ENCODE measurements at regions not wholly inside any gene's neighbourhood (a gene's known extent, or its start where the extent isn't known, plus 50 kb on each side); places are given as distances from the start of the nearest gene placed in this dataset.
"Not testable (repeated sequence)": the region's sequence is repeated elsewhere in the genome, so short reads cannot be mapped to it uniquely, and the experiment has no call there.

DNA sequence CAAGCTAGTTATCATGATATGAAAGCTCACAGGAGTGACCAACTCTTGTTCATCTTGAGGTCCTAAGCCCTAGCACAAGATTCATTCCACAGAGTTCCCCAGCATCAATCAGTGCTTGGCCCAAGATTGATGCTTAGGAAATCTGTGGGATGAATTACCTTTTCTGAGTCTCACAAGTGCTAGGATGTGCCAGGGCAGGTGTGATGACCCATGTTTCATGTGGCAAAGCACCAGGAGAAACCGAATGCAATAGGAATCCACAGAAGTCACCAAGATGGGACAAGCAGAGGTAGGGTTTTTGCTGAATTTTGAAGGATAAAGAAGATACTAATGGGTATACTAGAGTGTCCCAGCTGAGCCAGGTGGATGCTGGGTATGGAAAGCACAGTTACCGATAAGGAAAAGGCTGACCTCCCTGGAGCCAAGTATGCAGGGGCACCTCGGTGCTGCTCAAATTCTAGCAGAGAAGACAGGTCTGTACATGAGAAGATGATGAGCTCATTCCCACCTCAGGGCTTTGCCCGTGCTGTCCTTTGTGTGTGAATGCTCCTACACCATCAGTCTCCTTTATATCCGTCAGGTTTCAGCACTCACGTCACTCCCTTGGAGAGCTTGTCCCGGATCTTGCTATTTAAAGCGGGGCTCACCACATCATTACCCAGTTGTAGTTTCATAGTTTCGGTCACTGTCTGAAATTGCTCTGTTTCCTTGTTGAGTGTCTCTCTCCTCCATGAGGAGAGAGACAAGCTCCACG, 168.9 kb upstream of the TSC22D1 start:
- no peak overlapping the region for H3K9ac ChIP-seq (ENCODE audit: low read depth in 1 of 2, low read length in 2 of 2)
- H3K36me3 ChIP-seq (ENCODE audit: control insufficient read depth in 1 of 2, insufficient read depth in 2 of 2, low read length in 2 of 2): no peaks in the 10 kb centered on the region
- peaks cover 0 to 8% of the 10 kb centered on the region in 2 donors for H3K4me1 ChIP-seq (ENCODE audit: control insufficient read depth in 1 of 2, insufficient read depth in 2 of 2, low read length in 2 of 2)
- no peaks in the 10 kb centered on the region for H3K27me3 ChIP-seq (ENCODE audit: control insufficient read depth in 1 of 2, insufficient read depth in 2 of 2, low read length in 2 of 2)
- peaks cover 0 to 5% of the 10 kb centered on the region in 2 donors for H3K9me3 ChIP-seq (ENCODE audit: control insufficient read depth in 1 of 2, low read length in 2 of 2)
- H3K27ac ChIP-seq (ENCODE audit: low read depth, low read length): no peak overlapping the region
- H3K4me3 ChIP-seq (ENCODE audit: low read depth in 1 of 2, low read length in 2 of 2): no peak overlapping the region

DNA sequence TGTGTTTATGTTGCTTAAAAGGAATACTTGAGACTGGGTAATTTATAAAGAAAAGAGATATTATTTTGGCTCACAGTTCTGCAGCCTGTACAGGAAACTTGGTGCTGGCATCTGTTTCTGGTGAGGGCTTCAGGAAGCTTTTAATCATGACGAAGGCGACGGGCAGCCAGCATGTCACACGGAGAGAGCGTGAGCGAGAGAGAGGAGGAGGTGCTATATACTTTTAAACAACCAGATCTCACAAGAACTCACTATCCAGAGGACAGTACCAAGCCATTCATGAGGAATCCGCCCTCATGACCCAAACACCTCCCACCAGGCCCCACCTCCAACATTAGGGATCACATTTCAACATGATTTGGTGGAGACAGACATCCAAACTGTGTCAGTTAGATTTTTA, 163.4 kb upstream of the TSC22D1 start:
- H3K4me1 ChIP-seq (ENCODE audit: control insufficient read depth in 1 of 2, insufficient read depth in 2 of 2, low read length in 2 of 2): no peaks in the 10 kb centered on the region
- H3K36me3 ChIP-seq (ENCODE audit: control insufficient read depth in 1 of 2, insufficient read depth in 2 of 2, low read length in 2 of 2): no peaks in the 10 kb centered on the region
- no peaks in the 10 kb centered on the region for H3K27me3 ChIP-seq (ENCODE audit: control insufficient read depth in 1 of 2, insufficient read depth in 2 of 2, low read length in 2 of 2)
- H3K27ac ChIP-seq (ENCODE audit: low read depth, low read length): no peak overlapping the region
- no peak overlapping the region for H3K9ac ChIP-seq (ENCODE audit: low read depth in 1 of 2, low read length in 2 of 2)
- no peak overlapping the region for H3K4me3 ChIP-seq (ENCODE audit: low read depth in 1 of 2, low read length in 2 of 2)
- H3K9me3 ChIP-seq (ENCODE audit: control insufficient read depth in 1 of 2, low read length in 2 of 2): peaks cover 0 to 5% of the 10 kb centered on the region in 2 donors

DNA sequence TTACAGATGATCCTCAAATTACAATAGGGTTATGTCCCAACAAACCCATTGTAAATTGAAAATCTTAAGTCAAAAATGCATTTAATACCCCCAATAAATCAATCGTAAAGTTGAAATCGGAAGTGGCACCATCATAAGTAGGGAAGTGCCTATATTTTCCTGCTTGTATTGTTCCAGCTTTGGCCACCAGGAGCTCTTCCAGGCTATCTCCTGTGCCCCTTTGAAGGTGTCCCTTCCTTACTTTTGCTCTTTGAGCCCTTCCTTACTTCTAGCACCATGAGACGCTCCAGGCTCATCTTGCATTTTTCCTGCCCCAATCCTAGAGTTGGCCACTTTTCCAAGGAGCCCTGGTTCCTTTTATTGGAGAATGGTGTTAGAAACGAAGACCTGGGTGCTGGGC, 163.0 kb upstream of the TSC22D1 start:
- Histone ChIP-seq H3K4me1 (ENCODE audit: control insufficient read depth in 1 of 2, insufficient read depth in 2 of 2, low read length in 2 of 2) (no peaks in the 10 kb centered on the region), H3K36me3 (ENCODE audit: control insufficient read depth in 1 of 2, insufficient read depth in 2 of 2, low read length in 2 of 2) (no peaks in the 10 kb centered on the region), H3K9me3 (ENCODE audit: control insufficient read depth in 1 of 2, low read length in 2 of 2) (peaks cover 0 to 4% of the 10 kb centered on the region in 2 donors), H3K27ac (ENCODE audit: low read depth, low read length) (no peak overlapping the region), H3K4me3 (ENCODE audit: low read depth in 1 of 2, low read length in 2 of 2) (no peak overlapping the region), H3K9ac (ENCODE audit: low read depth in 1 of 2, low read length in 2 of 2) (no peak overlapping the region), H3K27me3 (ENCODE audit: control insufficient read depth in 1 of 2, insufficient read depth in 2 of 2, low read length in 2 of 2) (no peaks in the 10 kb centered on the region)

DNA sequence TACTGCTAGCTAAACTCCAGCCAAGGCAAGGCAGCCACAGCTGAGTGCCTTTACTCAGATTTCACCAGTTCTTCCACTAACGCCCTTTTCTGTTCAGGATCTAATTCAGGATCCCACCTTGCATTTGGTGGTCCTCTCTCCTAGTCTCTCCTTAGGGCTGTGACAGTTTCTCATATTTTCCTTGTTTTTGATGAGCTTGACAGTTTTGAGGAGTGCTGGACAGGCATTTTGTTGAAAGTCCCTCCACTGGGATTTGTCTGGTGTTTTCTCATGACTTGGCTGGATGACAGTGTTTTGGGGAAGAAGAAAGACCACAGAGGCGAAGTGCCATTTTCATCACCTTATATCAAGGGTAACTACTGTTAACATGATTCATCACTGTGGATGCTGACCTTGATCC, 162.3 kb upstream of the TSC22D1 start:
- H3K9ac ChIP-seq (ENCODE audit: low read depth in 1 of 2, low read length in 2 of 2): no peak overlapping the region
- no peak overlapping the region for H3K4me3 ChIP-seq (ENCODE audit: low read depth in 1 of 2, low read length in 2 of 2)
- no peak overlapping the region for H3K27ac ChIP-seq (ENCODE audit: low read depth, low read length)

DNA sequence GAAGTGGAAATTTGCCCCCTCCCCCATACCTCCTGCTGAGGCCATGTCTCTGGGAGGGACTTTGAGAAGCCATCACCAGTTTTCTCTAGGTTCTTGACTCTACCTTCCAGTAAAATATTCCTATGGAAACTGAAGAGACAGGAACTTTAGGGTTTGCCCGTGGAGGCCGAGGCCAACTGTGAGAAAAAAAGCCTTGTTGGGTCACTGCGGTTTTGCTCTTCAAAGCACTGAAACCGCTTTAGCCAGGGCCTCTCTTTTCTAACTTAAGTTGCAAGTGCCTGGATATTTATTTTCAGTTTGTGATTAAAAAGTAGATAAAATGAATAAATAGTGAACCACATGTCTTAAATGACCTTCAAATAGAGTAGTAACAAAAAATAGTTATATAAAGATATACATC, 159.7 kb upstream of the TSC22D1 start:
- Histone ChIP-seq H3K4me1 (ENCODE audit: control insufficient read depth in 1 of 2, insufficient read depth in 2 of 2, low read length in 2 of 2) (no peaks in the 10 kb centered on the region), H3K9ac (ENCODE audit: low read depth in 1 of 2, low read length in 2 of 2) (no peak overlapping the region), H3K27me3 (ENCODE audit: control insufficient read depth in 1 of 2, insufficient read depth in 2 of 2, low read length in 2 of 2) (no peaks in the 10 kb centered on the region), H3K27ac (ENCODE audit: low read depth, low read length) (no peak overlapping the region), H3K4me3 (ENCODE audit: low read depth in 1 of 2, low read length in 2 of 2) (no peak overlapping the region), H3K9me3 (ENCODE audit: control insufficient read depth in 1 of 2, low read length in 2 of 2) (no peaks in the 10 kb centered on the region), H3K36me3 (ENCODE audit: control insufficient read depth in 1 of 2, insufficient read depth in 2 of 2, low read length in 2 of 2) (no peaks in the 10 kb centered on the region)

More for the DNA sequence above, 162.3 kb upstream of the TSC22D1 start:
- Histone ChIP-seq H3K9me3 (ENCODE audit: control insufficient read depth in 1 of 2, low read length in 2 of 2) (no peaks in the 10 kb centered on the region), H3K36me3 (ENCODE audit: control insufficient read depth in 1 of 2, insufficient read depth in 2 of 2, low read length in 2 of 2) (no peaks in the 10 kb centered on the region), H3K27me3 (ENCODE audit: control insufficient read depth in 1 of 2, insufficient read depth in 2 of 2, low read length in 2 of 2) (no peaks in the 10 kb centered on the region), H3K4me1 (ENCODE audit: control insufficient read depth in 1 of 2, insufficient read depth in 2 of 2, low read length in 2 of 2) (no peaks in the 10 kb centered on the region)

DNA sequence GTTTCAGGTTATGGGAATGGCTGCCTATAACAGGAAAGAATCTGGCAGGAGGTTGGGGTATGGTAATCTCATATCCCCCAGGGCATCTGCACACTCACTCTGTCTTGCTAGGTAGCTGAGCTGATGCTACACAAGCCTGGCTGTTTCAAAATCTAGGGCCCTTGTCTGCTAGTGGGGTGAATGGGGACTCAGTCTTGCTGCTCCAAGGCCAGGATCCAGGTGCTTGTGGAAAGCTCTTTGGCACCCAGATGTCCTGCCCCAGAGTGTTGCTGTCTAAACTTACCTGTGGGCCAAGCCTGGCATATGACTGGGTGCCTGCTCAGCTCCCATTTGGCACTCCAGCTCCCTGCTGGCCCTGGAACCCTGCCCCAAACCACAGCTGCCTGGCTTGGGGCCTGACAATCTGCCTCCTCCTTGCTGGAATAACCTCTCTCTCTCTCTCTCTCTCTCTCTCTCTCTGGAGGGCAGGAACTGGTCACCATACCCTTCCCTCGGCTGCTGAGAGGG, 158.1 kb upstream of the TSC22D1 start:
- Histone ChIP-seq H3K36me3 (ENCODE audit: control insufficient read depth in 1 of 2, insufficient read depth in 2 of 2, low read length in 2 of 2) (no peaks in the 10 kb centered on the region), H3K9me3 (ENCODE audit: control insufficient read depth in 1 of 2, low read length in 2 of 2) (no peaks in the 10 kb centered on the region), H3K9ac (ENCODE audit: low read depth in 1 of 2, low read length in 2 of 2) (no peak overlapping the region), H3K4me3 (ENCODE audit: low read depth in 1 of 2, low read length in 2 of 2) (no peak overlapping the region), H3K4me1 (ENCODE audit: control insufficient read depth in 1 of 2, insufficient read depth in 2 of 2, low read length in 2 of 2) (no peaks in the 10 kb centered on the region), H3K27ac (ENCODE audit: low read depth, low read length) (no peak overlapping the region), H3K27me3 (ENCODE audit: control insufficient read depth in 1 of 2, insufficient read depth in 2 of 2, low read length in 2 of 2) (no peaks in the 10 kb centered on the region)

DNA sequence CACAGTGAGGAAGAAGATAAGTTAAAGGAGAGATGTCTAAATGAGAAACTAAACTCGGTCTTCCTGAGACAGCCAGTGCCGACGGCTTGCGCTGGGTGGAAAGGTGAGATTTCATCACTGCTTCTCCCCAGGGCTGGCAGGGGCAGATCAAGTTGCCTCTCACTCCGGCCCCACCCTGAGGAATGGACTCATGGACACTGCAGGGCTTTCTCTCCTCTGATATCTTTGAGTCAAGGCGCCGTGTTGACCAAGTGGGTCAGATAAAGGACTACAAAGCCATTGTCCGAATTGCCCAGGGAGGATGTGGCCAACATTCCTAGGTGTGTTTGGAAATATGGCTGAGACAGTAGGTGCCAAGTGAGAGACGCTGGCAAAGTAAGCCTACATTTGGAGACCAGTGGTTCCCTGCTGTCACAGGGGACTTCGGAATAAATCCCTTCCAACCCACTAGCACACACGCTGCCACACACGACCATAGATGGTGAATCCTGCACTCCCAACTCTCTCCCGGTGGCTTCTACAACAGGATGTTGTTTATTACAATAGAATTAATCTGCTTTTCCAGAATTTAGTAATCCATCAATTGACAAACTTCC, 156.5 kb upstream of the TSC22D1 start:
- Histone ChIP-seq H3K27ac (ENCODE audit: low read depth, low read length) (no peak overlapping the region), H3K36me3 (ENCODE audit: control insufficient read depth in 1 of 2, insufficient read depth in 2 of 2, low read length in 2 of 2) (no peaks in the 10 kb centered on the region), H3K4me3 (ENCODE audit: low read depth in 1 of 2, low read length in 2 of 2) (no peak overlapping the region), H3K9me3 (ENCODE audit: control insufficient read depth in 1 of 2, low read length in 2 of 2) (no peaks in the 10 kb centered on the region), H3K9ac (ENCODE audit: low read depth in 1 of 2, low read length in 2 of 2) (no peak overlapping the region), H3K4me1 (ENCODE audit: control insufficient read depth in 1 of 2, insufficient read depth in 2 of 2, low read length in 2 of 2) (no peaks in the 10 kb centered on the region), H3K27me3 (ENCODE audit: control insufficient read depth in 1 of 2, insufficient read depth in 2 of 2, low read length in 2 of 2) (no peaks in the 10 kb centered on the region)

DNA sequence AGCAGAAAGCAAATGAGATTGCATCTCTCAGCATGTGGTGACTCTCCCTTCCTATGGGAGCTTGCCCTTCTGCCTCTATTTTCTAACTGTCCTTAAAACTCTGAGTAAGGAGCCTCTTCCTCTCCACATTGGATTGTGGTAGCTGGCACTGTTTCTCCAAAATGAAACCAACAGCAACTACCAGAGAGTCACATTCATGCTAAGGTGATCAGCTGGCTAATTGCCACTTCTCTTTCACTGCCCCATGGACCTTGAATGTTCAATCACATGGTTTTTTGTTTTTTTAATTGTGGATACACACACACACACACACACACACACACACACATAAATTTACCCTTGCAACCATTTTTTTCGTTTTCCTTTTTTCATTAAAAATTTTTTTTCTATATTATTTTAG, 154.7 kb upstream of the TSC22D1 start:
- no peaks in the 10 kb centered on the region for H3K4me1 ChIP-seq (ENCODE audit: control insufficient read depth in 1 of 2, insufficient read depth in 2 of 2, low read length in 2 of 2)
- H3K9me3 ChIP-seq (ENCODE audit: control insufficient read depth in 1 of 2, low read length in 2 of 2): no peaks in the 10 kb centered on the region
- no peak overlapping the region for H3K4me3 ChIP-seq (ENCODE audit: low read depth in 1 of 2, low read length in 2 of 2)
- no peak overlapping the region for H3K27ac ChIP-seq (ENCODE audit: low read depth, low read length)
- no peaks in the 10 kb centered on the region for H3K27me3 ChIP-seq (ENCODE audit: control insufficient read depth in 1 of 2, insufficient read depth in 2 of 2, low read length in 2 of 2)
- H3K9ac ChIP-seq (ENCODE audit: low read depth in 1 of 2, low read length in 2 of 2): no peak overlapping the region
- no peaks in the 10 kb centered on the region for H3K36me3 ChIP-seq (ENCODE audit: control insufficient read depth in 1 of 2, insufficient read depth in 2 of 2, low read length in 2 of 2)

DNA sequence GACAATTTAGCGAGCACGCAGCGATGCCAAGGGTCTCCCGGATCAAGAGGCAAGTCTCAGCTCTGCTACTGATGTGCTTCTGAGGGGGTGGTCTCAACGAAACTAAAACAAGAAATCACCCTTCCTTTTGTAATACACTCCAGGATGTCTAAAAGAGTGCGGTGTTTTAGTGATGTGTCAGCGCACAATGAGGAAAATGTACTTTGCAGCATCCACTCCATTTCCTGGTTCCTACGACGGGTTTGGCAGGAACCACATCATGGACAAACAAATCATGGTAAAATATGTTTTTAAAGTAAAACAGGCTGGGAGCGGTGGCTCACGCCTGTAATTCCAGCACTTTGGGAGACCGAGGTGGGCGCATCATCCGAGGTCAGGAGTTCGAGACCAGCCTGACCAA, 154.0 kb upstream of the TSC22D1 start:
- H3K9ac ChIP-seq (ENCODE audit: low read depth in 1 of 2, low read length in 2 of 2): no peak overlapping the region
- no peaks in the 10 kb centered on the region for H3K4me1 ChIP-seq (ENCODE audit: control insufficient read depth in 1 of 2, insufficient read depth in 2 of 2, low read length in 2 of 2)
- H3K4me3 ChIP-seq (ENCODE audit: low read depth in 1 of 2, low read length in 2 of 2): no peak overlapping the region
- H3K9me3 ChIP-seq (ENCODE audit: control insufficient read depth in 1 of 2, low read length in 2 of 2): no peaks in the 10 kb centered on the region
- no peak overlapping the region for H3K27ac ChIP-seq (ENCODE audit: low read depth, low read length)
- H3K36me3 ChIP-seq (ENCODE audit: control insufficient read depth in 1 of 2, insufficient read depth in 2 of 2, low read length in 2 of 2): no peaks in the 10 kb centered on the region
- H3K27me3 ChIP-seq (ENCODE audit: control insufficient read depth in 1 of 2, insufficient read depth in 2 of 2, low read length in 2 of 2): no peaks in the 10 kb centered on the region

DNA sequence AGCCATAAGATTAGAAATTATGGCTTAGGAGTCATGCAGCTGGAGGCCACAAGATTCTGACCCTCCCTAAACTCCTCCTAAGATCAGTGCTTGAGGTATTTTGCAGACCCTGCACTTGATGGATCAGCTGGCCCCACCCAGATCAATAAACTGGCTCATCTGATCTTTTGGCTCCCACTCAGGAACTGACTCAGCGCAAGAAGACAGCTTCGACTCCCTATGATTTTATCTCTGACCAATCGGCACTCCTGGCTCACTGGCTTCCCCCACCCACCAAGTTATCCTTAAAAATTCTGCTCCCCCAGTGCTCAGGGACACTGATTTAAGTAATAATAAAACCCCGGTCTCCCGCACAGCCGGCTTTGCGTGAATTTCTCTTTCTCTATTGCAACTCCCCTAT, 151.5 kb upstream of the TSC22D1 start:
- not testable (repeated sequence) for H3K4me3 ChIP-seq (ENCODE audit: low read depth in 1 of 2, low read length in 2 of 2); H3K27me3 ChIP-seq (ENCODE audit: control insufficient read depth in 1 of 2, insufficient read depth in 2 of 2, low read length in 2 of 2); H3K9me3 ChIP-seq (ENCODE audit: control insufficient read depth in 1 of 2, low read length in 2 of 2); H3K36me3 ChIP-seq (ENCODE audit: control insufficient read depth in 1 of 2, insufficient read depth in 2 of 2, low read length in 2 of 2); H3K4me1 ChIP-seq (ENCODE audit: control insufficient read depth in 1 of 2, insufficient read depth in 2 of 2, low read length in 2 of 2); H3K9ac ChIP-seq (ENCODE audit: low read depth in 1 of 2, low read length in 2 of 2); H3K27ac ChIP-seq (ENCODE audit: low read depth, low read length)
